ENCODE measurements at regions not wholly inside any gene's neighbourhood (a gene's known extent, or its start where the extent isn't known, plus 50 kb on each side); places are given as distances from the start of the nearest gene placed in this dataset.
"Not testable (repeated sequence)": the region's sequence is repeated elsewhere in the genome, so short reads cannot be mapped to it uniquely, and the experiment has no call there.

DNA sequence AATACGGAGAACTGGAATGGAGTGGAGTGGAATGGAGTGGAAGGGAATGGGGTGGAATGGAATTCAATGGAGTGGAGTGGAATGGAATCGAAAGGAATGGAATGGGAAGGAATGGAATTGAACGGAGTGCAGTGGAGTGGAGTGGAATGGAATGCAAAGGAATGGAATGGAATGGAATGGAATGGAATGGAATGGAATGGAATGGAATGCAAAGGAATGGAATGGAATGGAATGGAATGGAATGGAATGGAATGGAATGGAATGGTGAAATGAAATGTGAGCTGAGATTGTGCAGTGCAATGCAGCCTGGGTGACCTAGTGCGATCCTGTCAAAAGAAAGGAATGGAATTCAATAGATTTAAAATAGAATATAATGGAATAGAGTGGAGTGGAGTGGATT is 357.3 kb upstream of the WSB1 start:
- not testable (repeated sequence) for DNase-seq

DNA sequence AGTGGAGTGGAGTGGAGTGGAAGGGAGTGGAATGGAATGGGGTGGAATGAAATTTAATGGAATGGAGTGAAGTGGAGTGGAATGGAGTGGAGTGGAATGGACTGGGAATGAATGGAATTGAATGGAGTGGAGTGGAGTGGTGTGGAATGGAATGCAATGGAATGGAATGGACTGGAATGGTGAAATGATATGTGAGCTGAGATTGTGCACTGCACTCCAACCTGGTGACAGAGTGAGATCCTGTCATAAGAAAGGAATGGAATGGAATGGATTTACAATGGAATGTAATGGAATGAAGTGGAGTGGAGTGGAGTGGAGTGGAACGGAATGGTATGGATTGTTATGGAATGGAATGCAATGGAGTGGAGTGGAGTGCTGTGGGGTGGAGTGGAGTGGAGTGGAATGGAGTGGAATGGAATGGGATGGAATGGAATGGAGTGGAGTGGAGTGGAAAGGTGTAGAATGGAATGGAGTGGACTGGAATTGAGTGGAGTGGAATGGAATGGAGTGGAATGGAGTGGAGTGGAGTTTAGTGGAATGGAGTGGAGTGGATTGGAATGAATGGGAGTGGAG is 356.1 kb upstream of the WSB1 start:
- not testable (repeated sequence) for DNase-seq

DNA sequence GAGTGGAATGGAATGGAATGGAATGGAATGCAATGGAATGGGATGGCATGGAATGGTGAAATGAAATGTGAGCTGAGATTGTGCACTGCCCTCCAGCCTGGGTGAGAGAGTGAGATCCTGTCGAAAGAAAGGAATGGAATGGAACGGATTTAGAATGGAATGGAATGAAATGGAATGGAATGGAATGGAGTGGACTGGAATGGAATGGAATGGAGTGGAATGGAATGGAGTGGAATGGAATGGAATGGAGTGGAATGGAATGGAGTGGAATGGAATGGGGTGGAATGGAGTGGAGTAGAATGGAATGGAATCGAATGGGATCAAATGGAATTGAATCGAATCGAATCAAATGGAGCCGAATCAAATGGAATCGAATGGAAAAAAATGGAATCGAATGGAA is 354.2 kb upstream of the WSB1 start:
- not testable (repeated sequence) for DNase-seq

DNA sequence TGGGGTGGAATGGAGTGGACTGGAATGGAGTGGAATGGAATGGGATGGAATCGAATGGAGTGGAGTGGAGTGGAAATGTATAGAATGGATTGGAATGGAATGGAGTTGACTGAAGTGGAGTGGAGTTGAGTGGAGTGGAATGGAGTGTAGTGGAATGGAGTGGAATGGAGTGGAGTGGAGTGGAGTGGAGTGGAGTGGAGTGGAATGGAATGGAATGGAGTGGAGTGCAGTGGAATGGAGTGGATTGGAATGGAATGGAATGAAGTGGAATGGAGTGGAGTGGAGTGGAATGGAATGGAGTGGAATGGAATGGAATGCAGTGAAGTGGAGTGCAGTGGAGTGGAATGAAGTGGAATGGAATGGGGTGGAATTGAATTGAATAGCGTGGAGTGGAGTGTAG is 353.3 kb upstream of the WSB1 start:
- not testable (repeated sequence) for DNase-seq

DNA sequence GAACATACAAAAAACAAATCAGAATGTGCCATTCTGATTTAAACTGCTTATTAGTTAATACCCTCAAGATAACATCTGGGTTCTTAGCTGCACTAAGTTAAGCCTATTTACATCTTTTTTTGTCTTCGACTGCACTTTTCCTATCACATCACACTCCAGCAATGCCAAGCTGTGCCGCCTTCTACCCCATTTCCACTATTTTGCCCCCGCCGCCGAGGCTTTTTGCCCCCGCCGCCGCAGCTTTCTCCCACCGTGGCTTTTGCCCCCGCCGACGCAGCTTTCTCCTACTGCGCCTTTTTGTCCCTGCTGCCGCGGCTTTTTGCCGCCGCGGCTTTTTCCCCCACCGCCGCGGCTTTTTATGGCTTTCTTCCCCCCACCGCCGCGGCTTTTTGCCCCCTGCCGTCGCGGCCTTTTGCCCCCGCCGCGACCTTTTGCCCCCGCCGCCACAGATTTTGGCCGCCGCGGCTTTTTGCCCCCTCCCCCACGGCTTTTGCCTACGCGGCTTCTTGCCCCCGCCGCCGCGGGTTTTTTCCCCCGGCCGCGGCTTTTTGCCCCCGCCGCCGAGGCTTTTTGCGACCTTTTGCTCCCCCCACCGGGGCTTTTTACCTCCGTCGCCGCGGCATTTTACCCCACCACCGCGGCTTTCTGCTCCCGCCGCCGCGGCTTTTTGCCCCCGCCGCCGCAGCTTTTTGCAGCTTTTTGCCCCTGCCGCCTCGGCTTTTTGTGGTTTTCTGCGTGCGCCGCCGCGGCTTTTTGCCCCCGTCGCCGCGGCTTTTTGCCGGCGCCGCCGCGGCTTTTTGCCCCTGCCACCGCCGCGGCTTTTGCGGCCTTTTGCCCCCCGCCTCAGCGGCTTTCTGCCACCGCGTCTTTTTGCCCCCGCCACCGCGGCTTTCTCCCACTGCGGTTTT is 331.4 kb upstream of the WSB1 start:
- no peak for DNase-seq

DNA sequence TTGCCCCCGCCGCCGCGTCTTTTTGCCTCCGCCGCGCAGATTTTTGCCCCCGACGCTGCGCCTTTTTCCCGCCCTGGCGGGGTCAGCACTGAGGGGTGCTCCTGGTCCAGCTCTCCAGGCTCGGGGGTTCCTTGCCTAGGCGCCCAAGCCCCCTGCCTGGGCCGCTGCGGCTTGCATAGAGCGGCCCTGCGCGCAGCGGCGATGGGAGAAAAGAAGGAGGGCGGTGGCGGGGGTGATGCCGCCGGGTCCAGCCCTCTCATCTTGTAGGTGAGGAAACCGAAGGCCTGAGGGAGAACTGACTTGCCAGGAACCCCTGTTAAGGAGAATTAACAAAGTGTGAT is 330.8 kb upstream of the WSB1 start:
- DNase-seq, result no peak

DNA sequence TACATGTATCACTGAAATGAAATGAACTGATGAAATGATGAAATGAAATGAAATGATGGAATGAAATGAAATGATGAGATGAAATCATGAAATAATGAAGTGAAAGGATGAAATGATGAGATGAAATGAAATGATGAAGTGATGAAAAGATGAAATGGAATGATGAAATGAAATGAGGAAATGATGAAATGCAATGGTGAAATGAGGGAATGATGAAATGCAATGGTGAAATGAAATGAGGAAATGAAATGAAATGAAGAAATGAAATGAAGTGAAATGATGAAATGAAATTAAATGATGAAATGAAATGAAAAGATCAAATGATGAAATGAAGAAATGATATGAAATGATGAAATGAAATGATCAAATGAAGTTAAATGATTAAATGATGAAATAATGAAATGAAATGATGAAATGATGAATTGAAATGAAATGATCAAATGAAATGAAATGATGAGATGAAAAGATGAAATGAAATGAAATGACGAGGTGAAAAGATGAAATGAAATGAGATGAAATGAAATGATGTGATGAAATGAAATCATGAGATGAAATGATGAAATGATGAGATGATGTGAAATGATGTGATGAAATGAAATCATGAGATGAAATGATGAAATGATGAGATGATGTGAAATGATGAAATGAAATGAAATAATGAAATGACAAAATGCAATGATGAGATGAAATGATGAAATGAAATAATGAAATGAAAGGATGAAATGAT is 327.9 kb upstream of the WSB1 start:
- not testable (repeated sequence) for DNase-seq

DNA sequence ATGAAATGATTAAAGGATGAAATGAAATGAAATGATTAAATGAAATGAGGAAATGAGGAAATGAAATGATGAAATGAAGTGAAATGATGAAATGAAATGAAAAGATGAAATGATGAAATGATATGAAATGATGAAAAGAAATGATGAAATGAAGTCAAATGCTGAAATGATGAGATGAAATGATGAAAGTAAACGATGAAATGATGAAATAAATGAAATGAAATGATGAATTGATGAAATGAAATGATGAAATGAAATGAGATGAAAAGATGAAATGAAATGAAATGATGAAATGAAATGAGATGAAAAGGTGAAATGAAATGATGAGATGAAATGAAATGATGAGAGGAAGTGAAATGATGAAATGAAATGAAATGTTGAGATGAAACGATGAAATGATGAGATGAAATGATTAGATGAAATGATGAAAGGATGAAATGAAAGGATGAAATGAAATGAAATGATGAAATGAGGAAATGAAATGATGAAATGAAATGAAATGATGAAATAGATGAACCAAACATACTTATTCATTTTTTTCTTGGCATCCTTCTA is 327.2 kb upstream of the WSB1 start:
- DNase-seq, result not testable (repeated sequence)

DNA sequence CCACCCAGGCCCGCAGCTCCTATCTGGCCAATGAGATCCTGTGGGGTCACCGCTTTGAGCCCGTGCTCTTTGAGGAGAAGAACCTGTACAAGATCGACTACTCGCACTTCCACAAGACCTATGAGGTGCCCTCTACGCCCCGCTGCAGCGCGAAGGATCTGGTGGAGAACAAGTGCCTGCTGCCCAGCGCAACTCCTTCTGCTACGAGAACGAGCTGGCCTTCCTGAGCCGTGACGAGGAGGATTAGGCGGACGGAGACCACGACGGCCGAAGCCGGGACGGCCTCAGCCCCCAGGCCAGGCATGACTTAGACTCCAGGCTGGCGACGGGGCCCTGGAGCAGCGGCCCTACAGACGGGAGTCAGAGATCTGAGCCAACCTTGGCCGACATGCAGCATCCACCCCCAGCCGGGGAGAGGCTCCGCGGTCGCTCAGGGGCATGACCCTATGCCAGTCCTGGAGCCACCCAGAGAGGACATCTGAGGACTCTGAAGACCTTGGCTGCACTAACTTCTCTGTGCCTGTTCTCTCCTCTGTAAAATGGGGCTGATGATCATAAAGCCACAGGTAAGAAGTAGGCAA is 312.0 kb upstream of the WSB1 start:
- not testable (repeated sequence) for DNase-seq

DNA sequence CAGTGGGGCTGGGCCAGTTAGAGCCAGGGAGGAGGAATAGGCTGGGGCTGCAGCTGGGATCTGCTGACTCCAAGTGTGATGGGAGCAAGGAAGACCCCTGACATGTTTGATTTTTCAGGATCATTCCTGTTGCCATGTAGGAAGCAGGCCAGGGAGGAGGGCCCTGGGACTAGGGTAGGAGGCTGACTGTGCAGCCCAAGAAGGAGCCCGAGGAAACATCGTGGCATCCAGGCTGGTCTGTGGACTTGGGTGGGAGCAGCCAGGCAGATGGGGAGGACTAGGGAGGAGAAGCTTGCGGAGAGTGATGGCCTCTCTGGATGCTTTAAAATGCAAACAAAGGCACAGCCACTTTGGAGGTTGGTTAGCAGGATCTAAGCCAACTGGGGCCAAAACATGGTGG is 311.4 kb upstream of the WSB1 start:
- not testable (repeated sequence) for DNase-seq

DNA sequence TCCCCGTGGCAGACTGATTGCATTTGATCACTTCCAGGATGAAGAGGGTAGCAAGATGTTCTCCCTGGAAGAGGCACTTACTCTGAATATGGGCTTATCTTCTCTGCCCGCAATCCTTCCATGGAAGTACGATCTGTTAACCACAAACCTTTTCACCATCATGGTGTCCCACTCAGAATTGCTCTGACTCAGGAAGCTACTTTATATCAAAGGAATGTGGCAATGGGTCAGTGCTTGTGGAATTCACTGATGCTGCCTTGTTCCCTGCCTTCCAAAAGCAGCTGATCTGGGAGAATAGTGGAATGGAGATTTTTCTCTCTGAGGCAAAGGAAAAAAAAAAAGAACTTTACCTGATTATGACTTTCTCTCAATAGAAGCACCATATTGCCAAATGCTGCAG is 306.1 kb upstream of the WSB1 start:
- DNase-seq, result not testable (repeated sequence)

DNA sequence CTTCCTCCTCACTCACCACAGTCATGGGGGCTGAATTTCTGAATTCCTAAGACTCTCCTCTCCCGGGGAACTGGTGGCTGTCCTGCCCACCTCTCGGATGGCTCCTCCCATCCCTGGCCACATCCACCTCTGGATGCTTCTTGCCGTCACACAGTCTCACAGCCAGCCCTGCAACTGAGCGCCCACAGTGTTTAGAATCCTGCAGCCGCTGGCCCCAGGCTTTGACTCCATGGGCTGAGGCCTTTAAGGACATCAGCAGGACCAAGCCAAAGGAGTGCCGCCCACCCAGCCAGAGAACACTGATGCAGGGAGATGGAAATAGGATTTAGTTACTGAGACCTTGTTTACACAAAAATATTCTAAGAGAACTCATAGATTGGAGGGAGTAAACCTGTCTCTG is 299.3 kb upstream of the WSB1 start:
- DNase-seq, result not testable (repeated sequence)

DNA sequence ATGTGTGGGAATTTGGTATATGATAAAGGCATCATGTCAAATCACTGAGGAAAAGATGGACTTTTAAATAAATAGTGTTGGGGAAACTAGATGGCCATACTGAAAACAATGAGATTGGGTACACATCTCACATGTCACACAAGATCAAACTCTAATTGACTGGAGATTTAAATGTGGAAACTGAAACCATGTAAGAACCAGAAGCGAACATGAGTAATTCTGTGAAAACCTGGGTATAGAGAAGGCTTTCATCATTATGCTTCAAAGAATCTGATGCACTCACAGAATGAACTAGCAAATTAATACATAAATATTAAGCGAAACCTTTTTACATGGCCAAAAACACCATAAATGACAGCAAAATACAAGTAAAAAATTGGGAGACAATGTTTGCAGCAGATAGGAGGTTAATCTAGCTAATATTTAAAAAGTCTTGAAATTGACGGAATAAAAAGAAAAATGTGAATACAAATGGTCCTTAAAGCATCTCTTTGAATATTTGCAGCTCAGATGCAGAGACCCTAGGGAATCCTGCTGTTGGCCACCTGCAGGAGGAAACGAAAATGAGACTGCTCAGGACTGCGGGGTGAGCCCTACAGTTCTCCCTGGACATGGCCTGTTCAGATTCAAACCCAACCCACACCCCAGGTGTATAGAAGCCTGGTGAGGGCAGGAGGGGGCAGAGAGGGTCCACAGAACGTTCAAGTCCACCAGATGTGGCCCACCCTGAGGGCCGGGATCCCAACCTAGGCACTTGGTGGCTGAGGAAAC is 297.6 kb upstream of the WSB1 start:
- DNase-seq, result not testable (repeated sequence)

DNA sequence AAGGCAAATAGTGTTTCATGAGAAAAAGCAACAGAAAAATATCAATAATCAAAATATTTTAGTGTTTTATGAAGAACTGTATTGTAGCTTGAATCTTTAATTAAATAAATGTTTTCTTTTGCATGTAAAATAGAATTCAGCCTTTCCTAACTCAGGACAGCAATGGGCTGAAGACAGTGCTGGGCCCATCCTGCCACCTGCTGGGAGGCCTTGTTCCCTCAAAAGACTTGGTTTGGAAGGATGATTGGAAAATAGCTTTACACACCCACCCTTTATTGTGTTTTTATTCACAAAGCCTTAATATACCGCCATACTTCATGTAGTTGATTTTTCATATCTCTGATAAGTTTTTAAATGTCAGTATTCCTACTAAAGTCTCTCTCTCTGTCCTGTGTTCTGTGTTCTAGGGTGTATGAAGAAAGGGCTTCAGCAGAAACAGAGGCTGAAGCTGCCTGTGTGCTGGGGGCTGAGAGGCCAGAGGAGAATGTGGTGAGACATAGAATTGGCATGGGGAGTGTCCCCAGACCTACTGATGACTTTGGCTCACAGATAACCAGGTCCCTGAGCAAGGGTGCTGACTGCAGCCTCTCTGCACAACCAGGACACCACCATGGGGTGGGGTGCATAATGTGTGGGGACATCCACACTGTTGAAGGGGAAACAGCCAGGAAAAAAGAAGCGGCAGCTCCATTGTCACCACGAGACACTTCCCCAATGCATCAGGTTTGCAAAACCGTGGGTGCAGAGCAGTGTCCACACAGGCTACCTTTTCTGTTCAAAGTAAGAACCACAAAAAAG is 286.0 kb upstream of the WSB1 start:
- DNase-seq, result not testable (repeated sequence)

DNA sequence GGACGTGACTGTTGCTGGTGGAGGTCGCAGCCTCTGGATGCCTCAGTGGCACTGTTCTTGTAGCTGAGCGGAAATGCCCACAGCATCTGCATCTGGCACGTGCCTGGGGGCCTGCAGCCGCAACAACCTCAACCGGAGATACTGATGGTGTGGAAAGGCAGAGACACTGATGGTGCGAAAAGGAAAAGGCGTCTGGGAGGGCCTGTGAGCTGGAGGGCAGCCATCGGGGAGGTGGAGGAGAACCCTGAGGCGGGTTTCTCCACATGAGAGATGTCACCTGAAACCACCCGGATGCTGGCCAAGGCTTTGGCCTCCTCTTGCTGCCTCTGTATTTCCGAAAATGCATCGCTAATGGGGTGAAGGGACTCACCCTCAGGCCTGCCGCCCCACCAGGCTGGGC is 284.8 kb upstream of the WSB1 start:
- no peak for DNase-seq

DNA sequence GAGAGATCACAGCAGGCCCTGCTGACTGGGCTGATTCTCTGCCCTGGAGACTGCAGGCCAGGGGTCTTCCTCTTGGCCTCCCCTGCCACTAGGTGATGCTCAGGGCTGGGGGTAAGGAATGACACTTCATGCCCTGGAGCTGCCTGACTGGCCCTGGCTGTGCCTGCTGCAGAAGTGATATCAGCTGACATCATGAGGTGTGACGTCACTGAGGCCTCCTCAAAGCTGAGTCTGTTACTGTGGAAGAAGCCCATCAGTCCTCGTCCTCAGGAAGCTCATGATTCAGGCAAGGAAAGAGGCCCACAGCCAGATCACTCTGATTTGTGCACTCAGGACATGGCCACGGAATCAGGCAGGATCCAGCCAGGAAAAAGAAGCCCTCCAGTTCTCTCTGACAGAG is 283.8 kb upstream of the WSB1 start:
- not testable (repeated sequence) for DNase-seq

DNA sequence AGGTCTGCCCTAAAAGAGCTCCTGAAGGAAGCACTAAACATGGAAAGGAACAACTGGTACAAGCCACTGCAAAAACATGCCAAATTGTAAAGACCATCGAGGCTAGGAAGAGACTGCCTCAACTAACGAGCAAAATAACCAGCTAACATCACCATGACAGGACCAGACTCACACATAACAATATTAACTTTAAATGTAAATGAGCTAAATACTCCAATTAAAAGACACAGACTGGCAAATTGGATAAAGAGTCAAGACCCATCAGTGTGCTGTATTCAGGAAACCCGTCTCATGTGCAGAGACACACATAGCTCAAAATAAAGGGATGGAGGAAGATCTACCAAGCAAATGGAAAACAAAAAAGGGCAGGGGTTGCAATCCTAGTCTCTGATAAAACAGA is 263.4 kb upstream of the WSB1 start:
- not testable (repeated sequence) for DNase-seq

DNA sequence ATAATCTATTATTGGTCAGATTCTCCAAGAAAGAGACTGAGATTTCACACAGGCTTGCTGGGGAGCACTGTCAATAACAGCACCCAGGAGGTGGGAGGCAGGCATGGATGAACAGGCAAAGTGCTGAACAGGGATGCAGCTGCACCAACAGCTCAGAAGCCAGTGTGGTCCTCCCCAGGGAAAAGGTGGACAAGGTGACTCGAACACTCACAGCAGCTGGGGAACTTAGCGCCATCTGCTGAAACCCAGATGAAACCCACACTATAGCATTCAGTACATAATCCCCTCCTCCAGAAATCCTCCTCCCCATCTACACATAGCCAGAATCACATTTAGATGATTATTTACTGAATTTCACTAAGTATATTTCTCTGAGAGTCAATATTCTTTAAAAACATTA is 255.2 kb upstream of the WSB1 start:
- no peak for DNase-seq

DNA sequence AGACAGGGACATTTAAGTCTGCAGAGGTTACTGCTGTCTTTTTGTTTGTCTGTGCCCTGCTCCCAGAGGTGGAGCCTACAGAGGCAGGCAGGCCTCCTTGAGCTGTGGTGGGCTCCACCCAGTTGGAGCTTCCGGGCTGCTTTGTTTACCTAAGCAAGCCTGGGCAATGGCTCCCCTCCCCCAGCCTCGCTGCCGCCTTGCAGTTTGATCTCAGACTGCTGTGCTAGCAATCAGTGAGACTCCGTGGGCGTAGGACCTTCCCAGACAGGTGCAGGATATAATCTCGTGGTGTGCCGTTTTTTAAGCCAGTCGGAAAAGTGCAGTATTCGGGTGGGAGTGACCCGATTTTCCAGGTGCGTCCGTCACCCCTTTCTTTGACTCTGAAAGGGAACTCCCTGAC is 248.9 kb upstream of the WSB1 start:
- not testable (repeated sequence) for DNase-seq

DNA sequence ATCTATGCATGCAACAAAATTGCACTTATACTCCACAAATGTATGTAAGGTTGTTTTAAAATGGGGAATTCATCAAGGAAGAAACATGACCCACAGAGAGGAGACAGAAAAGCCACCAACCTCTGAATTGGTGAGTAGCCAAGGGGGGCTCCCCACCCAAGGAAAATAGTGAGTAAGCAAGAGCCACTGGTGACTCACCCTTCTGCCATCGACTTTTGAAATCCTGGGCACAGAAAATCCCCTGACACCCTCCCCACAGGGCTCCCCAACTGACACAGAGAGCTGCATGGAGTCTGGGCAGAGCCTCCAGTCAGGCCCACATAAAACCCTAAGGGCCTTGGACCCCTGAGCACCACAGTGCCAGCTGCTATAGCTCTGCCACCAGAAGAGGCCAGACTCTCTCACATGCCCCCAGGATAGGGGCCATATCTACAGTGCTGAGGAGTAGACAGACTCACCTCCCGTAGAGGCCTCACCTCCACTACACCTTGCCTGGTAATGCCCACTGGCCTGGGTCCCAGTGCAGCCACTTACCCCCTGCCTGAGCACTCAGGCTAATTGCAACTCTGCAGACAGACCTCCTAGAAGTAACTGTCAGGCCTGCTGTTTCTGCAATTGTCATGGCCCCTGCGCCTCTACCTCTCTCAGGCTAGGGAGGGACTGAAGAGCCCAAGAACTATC is 244.7 kb upstream of the WSB1 start:
- DNase-seq, result no peak

DNA sequence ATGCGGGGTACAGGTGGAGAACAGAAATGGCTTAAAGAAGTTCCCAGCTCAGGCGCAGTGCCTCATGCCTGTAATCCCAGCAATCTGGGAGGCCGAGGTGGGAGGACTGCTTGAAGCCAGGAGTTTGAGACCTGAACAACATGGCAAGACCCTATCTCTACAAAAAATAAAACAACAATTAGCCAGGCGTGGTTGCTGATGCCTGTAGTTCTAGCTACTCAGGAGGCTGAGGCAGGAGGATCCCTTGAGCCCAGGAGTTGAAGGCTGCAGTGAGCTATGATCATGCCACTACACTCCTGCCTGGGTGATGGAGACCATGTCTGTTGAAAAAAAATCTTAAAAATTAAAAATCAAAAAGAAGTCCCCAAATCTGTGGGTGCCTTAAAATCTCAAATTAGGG is 228.3 kb upstream of the WSB1 start:
- DNase-seq, result no peak

Measured in activated CD4-positive, alpha-beta T cell treated with anti-CD3 and anti-CD28 coated beads for 4 hours (primary cell).